NB4 (cell line): ENCODE measurements at regions not wholly inside any gene's neighbourhood (a gene's known extent, or its start where the extent isn't known, plus 50 kb on each side); places are given as distances from the start of the nearest gene placed in this dataset.

Experiments used
- DNase-seq: peaks from one replicate; pipeline ENCODE4 v3.0.0; 2010; ENCODE audit warnings: low read depth
- H3K4me3 ChIP-seq: one replicate; pipeline ENCODE4 v1.5.1; 2011; ENCODE audit warnings: mild to moderate bottlenecking, low read depth, low read length, moderate library complexity
- MYC ChIP-seq: IDR thresholded peaks from 2 replicates; pipeline ENCODE4 v1.6.1; 2011; ENCODE audit warnings: low read depth, low read length
- POLR2A ChIP-seq: IDR thresholded peaks from 2 replicates; pipeline ENCODE4 v1.6.1; 2011; ENCODE audit warnings: mild to moderate bottlenecking; ENCODE audit not compliant: insufficient read length; ENCODE audit errors: extremely low read depth
- TF ChIP-seq, protein P1 (sequence below): IDR thresholded peaks from one replicate; pipeline ENCODE4 v1.5.1; 2012; ENCODE audit warnings: low read depth, low read length
- TF ChIP-seq, protein P2 (sequence below): IDR thresholded peaks from 2 replicates; pipeline ENCODE4 v1.6.1; 2011; ENCODE audit warnings: low read depth, low read length

DNA sequence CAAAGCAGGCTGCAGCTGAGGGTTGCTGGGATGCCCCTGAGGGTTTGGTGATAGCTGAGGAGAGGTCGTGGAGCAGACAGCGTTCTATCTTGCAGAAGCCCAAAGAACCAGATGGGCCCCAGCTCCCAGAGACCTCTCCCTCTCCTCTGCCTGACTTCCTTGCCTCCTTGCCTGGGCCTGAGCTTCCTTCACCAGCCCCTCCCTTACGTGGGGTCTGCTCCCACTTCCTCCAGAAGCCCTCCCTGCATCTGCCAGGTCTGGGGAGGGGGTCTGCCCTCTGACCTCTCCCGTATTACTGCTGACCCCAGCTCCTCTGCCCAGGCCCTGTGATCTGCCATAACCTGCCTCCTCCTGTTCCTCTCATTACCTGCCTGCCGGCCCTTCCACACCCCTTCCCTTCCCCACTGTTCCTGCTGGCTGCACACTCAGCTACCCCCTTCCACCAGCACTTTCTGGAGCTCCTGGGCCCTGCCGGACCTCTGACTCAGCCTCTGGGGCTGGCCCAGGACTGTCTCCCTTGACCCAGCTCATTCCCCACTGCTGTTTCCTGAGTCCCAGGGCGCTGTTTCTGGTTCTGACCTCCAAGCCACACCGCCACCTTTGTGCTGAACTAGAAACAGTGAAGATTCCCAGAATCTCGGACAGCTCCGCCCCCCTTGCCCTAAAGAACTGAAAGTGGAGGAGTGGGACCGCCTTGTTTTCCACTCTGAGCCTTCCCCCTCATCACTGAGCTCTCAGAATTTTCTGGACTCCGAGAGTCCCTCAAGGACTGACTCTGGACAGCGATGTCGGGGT lies 237.7 kb upstream of the C1orf174 start:
- DNase-seq = no peak
- TF ChIP-seq MYC = no peak
- TF ChIP-seq POLR2A = no peak
- TF ChIP-seq, protein P1, sequence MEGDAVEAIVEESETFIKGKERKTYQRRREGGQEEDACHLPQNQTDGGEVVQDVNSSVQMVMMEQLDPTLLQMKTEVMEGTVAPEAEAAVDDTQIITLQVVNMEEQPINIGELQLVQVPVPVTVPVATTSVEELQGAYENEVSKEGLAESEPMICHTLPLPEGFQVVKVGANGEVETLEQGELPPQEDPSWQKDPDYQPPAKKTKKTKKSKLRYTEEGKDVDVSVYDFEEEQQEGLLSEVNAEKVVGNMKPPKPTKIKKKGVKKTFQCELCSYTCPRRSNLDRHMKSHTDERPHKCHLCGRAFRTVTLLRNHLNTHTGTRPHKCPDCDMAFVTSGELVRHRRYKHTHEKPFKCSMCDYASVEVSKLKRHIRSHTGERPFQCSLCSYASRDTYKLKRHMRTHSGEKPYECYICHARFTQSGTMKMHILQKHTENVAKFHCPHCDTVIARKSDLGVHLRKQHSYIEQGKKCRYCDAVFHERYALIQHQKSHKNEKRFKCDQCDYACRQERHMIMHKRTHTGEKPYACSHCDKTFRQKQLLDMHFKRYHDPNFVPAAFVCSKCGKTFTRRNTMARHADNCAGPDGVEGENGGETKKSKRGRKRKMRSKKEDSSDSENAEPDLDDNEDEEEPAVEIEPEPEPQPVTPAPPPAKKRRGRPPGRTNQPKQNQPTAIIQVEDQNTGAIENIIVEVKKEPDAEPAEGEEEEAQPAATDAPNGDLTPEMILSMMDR = no peak
- TF ChIP-seq, protein P2, sequence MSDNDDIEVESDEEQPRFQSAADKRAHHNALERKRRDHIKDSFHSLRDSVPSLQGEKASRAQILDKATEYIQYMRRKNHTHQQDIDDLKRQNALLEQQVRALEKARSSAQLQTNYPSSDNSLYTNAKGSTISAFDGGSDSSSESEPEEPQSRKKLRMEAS = no peak
- no peak overlapping the region for H3K4me3 ChIP-seq

- no peak overlapping the region for H3K4me3 ChIP-seq
- TF ChIP-seq MYC (no peak), POLR2A (no peak)
- TF ChIP-seq, protein P2 = no peak
- TF ChIP-seq, protein P1 = no peak
- no peak for DNase-seq
Observed at GRCh38 chr1:4139646-4140045, 239.6 kb upstream of the C1orf174 start.

DNA sequence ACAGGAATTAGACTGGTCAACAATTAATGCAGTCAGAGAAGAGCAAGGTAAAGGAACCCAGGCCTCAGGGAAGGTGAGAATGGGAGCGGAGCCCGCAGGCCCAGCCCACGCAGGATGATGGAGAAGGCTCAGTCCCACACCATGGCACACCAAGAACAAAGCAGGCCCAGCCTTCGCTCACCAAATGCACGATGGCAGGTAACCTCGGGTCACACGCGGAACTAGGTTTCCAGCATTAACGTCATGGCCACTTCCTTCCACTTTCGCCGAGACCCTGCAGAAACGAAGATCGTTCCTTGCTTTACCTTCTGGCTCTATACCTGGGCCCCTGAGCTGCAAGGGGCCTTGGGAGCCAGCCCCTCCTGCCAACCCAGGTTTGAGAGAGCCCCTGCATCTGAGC lies 240.2 kb upstream of the C1orf174 start:
- no peak for DNase-seq
- TF ChIP-seq, protein P1 = no peak
- TF ChIP-seq, protein P2 = no peak
- no peak for TF ChIP-seq MYC
- no peak for TF ChIP-seq POLR2A
- H3K4me3 ChIP-seq = no peak overlapping the region

DNA sequence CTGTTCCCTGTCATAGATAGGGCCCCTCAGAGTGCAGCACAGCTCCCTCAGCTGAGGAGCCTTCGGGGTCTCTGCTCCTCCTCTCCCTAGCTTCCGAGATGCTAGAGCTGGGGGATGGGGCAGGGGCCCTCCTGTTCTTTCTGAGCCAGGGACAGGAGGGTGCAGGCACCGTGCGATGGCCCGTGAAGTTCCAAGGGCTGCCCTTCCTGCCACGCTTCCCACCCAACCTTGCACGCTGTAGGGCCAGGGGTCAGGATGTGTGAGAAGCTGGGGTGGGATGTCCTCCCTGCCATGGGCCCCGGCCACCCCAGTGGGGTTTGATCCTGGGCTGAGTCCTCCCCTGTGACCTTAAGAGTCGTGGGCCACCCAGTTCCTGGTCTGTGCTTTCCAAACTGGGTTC lies 240.7 kb upstream of the C1orf174 start:
- TF ChIP-seq, protein P2 = no peak
- no peak for TF ChIP-seq MYC
- no peak for TF ChIP-seq POLR2A
- TF ChIP-seq, protein P1 = no peak
- DNase-seq = no peak
- H3K4me3 ChIP-seq = no peak overlapping the region

GRCh38 chr1:4144349-4144971 lies 244.4 kb upstream of the C1orf174 start:
- H3K4me3 ChIP-seq = no peak overlapping the region
- TF ChIP-seq POLR2A (no peak), MYC (no peak)
- TF ChIP-seq, protein P2 = no peak
- TF ChIP-seq, protein P1 = no peak
- DNase-seq = no peak
